ENCODE measurements at regions not wholly inside any gene's neighbourhood (a gene's known extent, or its start where the extent isn't known, plus 50 kb on each side); places are given as distances from the start of the nearest gene placed in this dataset.

GRCh38 chr13:65111223-65111622 is 2118.9 kb downstream of the PCDH9 start:
- TF ChIP-seq RAD21 (IDR thresholded peaks at IDR 0.05) (no peak), ZBTB33 (IDR thresholded peaks at IDR 0.05) (no peak), CTCF (IDR thresholded peaks at IDR 0.05; ENCODE audit: low read depth, low read length, missing input control) (no peak), RXRA (IDR thresholded peaks at IDR 0.05) (no peak), JUND (IDR thresholded peaks at IDR 0.05) (no peak), NR2F2 (IDR thresholded peaks at IDR 0.05) (no peak), EGR1 (IDR thresholded peaks at IDR 0.05; ENCODE audit: low read depth in 2 of 2) (no peak), REST (IDR thresholded peaks at IDR 0.05) (no peak), TAF1 (conservative IDR thresholded peaks at IDR 0.05) (no peak), MAX (IDR thresholded peaks at IDR 0.05) (no peak), HNF4G (IDR thresholded peaks at IDR 0.05) (no peak), GABPA (IDR thresholded peaks at IDR 0.05 in 1 of 2, conservative IDR thresholded peaks at IDR 0.05 in 1 of 2) (no peak), SP1 (IDR thresholded peaks at IDR 0.05) (no peak), HNF4A (conservative IDR thresholded peaks at IDR 0.05) (no peak)

All from liver (tissue), 3 donors.